SU-DHL-6 (cell line): ENCODE measurements at regions not wholly inside any gene's neighbourhood (a gene's known extent, or its start where the extent isn't known, plus 50 kb on each side); places are given as distances from the start of the nearest gene placed in this dataset.

Source experiments
- EZH2phosphoT487 ChIP-seq: fragments of 200-600 bp; sonication (generic), shearing (Covaris generic); conservative IDR thresholded peaks from 2 replicates; pipeline ENCODE4 v1.6.1; 2018; ENCODE audit warnings: mild to moderate bottlenecking, antibody characterized with exemption, low read length, moderate library complexity, mixed read lengths
- TF ChIP-seq, protein P1 (sequence below): fragments of 200-600 bp; sonication (generic); IDR thresholded peaks from one replicate; pipeline ENCODE4 v1.5.1; 2017; ENCODE audit warnings: antibody characterized with exemption, mild to moderate bottlenecking, low read length, moderate library complexity; ENCODE audit not compliant: insufficient read depth, poor library complexity, severe bottlenecking

DNA sequence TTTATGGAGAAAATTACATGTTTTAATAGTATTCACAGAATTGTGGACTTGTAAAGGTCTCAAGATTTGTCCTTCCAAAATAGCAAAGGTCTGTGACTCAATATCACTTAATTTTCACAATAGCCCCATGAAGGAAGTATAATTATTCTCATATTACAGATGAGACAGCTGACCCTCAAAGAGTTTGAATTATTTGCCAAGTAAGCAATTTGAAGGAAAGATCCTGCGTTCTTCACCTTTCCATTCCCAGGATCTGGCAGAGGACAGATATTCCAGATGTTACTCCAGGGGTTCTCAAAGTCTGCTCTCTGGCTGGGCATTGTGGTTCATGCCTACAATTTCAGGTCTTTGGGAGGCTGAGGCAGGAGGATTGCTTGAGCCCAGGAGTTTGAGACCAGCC lies 559.4 kb upstream of the AUTS2 start:
- TF ChIP-seq, protein P1, sequence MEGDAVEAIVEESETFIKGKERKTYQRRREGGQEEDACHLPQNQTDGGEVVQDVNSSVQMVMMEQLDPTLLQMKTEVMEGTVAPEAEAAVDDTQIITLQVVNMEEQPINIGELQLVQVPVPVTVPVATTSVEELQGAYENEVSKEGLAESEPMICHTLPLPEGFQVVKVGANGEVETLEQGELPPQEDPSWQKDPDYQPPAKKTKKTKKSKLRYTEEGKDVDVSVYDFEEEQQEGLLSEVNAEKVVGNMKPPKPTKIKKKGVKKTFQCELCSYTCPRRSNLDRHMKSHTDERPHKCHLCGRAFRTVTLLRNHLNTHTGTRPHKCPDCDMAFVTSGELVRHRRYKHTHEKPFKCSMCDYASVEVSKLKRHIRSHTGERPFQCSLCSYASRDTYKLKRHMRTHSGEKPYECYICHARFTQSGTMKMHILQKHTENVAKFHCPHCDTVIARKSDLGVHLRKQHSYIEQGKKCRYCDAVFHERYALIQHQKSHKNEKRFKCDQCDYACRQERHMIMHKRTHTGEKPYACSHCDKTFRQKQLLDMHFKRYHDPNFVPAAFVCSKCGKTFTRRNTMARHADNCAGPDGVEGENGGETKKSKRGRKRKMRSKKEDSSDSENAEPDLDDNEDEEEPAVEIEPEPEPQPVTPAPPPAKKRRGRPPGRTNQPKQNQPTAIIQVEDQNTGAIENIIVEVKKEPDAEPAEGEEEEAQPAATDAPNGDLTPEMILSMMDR, result no peak
- no peak for TF ChIP-seq EZH2phosphoT487
